ENCODE measurements at regions not wholly inside any gene's neighbourhood (a gene's known extent, or its start where the extent isn't known, plus 50 kb on each side); places are given as distances from the start of the nearest gene placed in this dataset.

DNA sequence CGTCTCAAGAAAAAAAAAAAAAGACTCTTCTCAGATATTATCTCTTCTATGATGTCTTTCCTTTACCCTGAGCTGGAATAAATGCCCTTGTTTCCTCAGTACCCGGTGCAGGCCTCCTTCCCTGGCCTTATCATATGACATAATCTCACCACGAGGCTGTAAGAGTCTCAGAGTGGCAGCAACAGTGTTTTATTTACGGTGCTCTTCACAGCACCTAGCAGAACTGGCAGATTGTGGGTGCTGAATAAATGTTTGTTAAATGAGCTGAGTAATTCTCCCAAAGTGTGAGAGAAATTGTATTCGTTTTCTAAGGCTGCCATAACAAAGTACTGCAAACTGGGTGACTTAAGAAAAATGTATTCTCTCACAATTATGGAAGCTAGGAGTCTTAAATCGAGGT, 82.8 kb upstream of the CD28 start:
- TF ChIP-seq LEF1 (IDR thresholded peaks at IDR 0.05; ENCODE audit: borderline replicate concordance) (no peak), ZNF384 (IDR thresholded peaks at IDR 0.05) (no peak), ELF4 (IDR thresholded peaks at IDR 0.05) (no peak), FOXM1 (IDR thresholded peaks at IDR 0.05; ENCODE audit: borderline replicate concordance) (no peak), BHLHE40 (IDR thresholded peaks at IDR 0.05; ENCODE audit: borderline replicate concordance) (no peak)
